ENCODE measurements at regions not wholly inside any gene's neighbourhood (a gene's known extent, or its start where the extent isn't known, plus 50 kb on each side); places are given as distances from the start of the nearest gene placed in this dataset.
"Not testable (repeated sequence)": the region's sequence is repeated elsewhere in the genome, so short reads cannot be mapped to it uniquely, and the experiment has no call there.

DNA sequence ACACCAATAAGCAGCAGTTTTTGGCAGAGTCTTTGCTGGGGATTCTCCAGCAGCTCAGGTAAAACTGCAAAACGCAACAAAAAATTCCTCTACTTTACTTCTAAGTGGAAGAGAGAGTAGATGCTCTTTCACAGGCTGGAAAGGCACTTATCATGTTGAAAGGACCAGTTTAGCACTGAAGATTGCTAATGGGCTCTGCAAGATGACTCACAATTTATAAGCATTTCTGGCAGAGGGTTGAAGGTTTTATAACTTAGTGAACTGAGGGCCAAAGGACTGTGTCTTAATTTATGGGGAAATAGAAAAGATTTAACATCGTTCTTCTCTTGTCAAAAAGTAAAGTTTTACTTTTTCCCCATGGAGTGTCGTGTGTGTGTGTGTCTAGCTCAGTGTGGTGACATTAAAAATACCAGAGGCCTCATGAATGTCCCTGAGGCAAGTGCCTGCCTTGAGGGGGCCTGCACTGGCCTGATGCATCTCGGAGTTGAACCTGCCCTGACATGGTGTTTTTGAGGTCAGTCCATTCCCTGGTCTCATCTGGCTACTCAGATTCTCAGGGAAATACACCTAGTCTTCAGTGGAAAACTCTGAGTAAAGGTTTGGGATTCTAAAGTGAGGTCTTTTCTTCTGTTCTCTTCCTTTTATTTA lies 1092.0 kb downstream of the NAALADL2 start:
- DNase-seq (ENCODE audit: low read depth) = no peak
- no peaks in the 10 kb centered on the region for H3K27me3 ChIP-seq (ENCODE audit: control insufficient read depth, insufficient read depth, low read length)
- TF ChIP-seq, protein P1, sequence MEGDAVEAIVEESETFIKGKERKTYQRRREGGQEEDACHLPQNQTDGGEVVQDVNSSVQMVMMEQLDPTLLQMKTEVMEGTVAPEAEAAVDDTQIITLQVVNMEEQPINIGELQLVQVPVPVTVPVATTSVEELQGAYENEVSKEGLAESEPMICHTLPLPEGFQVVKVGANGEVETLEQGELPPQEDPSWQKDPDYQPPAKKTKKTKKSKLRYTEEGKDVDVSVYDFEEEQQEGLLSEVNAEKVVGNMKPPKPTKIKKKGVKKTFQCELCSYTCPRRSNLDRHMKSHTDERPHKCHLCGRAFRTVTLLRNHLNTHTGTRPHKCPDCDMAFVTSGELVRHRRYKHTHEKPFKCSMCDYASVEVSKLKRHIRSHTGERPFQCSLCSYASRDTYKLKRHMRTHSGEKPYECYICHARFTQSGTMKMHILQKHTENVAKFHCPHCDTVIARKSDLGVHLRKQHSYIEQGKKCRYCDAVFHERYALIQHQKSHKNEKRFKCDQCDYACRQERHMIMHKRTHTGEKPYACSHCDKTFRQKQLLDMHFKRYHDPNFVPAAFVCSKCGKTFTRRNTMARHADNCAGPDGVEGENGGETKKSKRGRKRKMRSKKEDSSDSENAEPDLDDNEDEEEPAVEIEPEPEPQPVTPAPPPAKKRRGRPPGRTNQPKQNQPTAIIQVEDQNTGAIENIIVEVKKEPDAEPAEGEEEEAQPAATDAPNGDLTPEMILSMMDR (IDR thresholded peaks at IDR 0.05; ENCODE audit: insufficient read depth, low read length, poor library complexity, severe bottlenecking) = no peak
- no peak overlapping the region for H3K4me3 ChIP-seq (ENCODE audit: low read depth, low read length)
- H3K36me3 ChIP-seq (ENCODE audit: control insufficient read depth, insufficient read depth, low read length) = no peaks in the 10 kb centered on the region

DNA sequence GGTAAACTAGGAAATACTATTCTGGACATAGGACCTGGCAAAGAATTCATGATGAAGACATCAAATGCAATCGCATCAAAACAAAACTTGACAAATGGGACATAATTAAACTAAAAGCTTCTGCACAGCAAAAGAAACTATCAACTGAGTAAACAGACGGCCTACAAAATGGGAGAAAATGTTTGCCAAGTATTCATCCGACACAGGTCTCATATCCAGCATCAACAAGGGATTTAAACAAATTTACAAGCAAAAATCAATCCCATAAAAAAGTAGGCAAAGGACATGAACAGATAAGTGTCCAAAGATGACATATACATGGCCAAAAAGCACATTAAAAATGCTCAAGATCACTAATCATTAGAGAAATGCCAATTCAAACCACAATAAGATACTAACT lies 1088.9 kb downstream of the NAALADL2 start:
- Histone ChIP-seq H3K36me3 (ENCODE audit: control insufficient read depth, insufficient read depth, low read length) (no peaks in the 10 kb centered on the region), H3K27me3 (ENCODE audit: control insufficient read depth, insufficient read depth, low read length) (no peaks in the 10 kb centered on the region), H3K4me3 (ENCODE audit: low read depth, low read length) (no peak overlapping the region)
- no peak for DNase-seq (ENCODE audit: low read depth)
- TF ChIP-seq, protein P1 (IDR thresholded peaks at IDR 0.05; ENCODE audit: insufficient read depth, low read length, poor library complexity, severe bottlenecking) = no peak

DNA sequence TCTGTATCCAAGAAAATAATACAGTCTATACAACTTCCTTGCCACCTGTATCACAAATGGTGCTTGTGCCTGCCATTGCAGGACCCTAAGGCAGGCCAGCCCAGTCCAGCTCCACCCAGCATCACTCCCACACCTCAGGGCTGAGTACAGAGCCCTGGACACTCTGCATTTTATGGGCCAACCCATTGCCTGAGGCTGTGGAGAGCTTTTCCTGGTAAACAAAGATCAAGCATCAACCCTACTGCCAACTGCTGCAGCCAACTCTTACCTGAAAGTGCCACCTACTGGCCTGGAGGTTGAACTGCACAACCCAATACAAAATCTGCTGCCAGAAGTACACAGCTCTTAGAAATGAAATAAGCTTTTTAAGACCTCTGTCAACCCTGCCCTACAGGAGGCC lies 1082.2 kb downstream of the NAALADL2 start:
- Histone ChIP-seq H3K36me3 (ENCODE audit: control insufficient read depth, insufficient read depth, low read length) (no peaks in the 10 kb centered on the region), H3K27me3 (ENCODE audit: control insufficient read depth, insufficient read depth, low read length) (no peaks in the 10 kb centered on the region), H3K4me3 (ENCODE audit: low read depth, low read length) (no peak overlapping the region)
- no peak for DNase-seq (ENCODE audit: low read depth)
- TF ChIP-seq, protein P1 (IDR thresholded peaks at IDR 0.05; ENCODE audit: insufficient read depth, low read length, poor library complexity, severe bottlenecking) = peak; percentile 33

DNA sequence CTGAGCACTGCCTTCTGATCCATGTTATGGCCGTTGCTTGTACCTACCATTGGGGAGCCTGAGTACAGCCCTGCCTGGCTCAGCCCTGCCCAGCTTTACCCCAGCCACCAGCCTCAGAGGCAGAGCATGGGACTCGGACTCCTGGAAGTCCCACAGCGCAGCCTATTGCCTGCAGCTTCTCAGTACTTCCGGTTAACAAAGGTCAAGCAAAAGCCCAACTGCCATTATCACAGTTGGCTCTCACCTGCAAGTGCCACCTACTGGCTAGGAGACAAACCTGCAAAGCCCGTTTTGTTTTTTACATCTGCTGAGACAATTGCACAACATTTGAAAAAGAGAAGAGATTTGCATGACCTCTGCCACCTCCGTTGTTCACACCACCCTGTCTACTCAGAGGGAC lies 1081.7 kb downstream of the NAALADL2 start:
- TF ChIP-seq, protein P1 (IDR thresholded peaks at IDR 0.05; ENCODE audit: insufficient read depth, low read length, poor library complexity, severe bottlenecking) = peak; percentile 12
- H3K4me3 ChIP-seq (ENCODE audit: low read depth, low read length) = no peak overlapping the region
- no peak for DNase-seq (ENCODE audit: low read depth)
- no peaks in the 10 kb centered on the region for H3K36me3 ChIP-seq (ENCODE audit: control insufficient read depth, insufficient read depth, low read length)
- no peaks in the 10 kb centered on the region for H3K27me3 ChIP-seq (ENCODE audit: control insufficient read depth, insufficient read depth, low read length)

DNA sequence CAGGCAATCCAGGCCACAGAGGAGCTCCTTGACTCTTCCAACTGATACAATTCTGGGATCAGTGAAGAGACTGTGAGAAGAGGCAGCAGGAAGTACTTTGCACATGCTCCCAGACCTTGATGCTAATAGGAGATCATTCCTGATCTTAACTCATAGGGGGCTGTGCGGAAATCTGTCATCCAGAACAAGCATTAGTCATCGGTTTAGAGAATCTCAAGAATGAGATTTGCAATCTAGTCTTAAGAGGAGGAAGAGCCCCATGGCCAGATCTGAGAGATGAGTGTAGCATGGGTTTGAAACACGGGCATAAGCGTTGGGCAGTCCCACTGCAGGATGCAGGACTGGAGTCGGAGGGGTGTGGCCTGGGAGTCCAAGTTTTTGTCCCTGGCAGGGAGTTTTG lies 1081.1 kb downstream of the NAALADL2 start:
- Histone ChIP-seq H3K36me3 (ENCODE audit: control insufficient read depth, insufficient read depth, low read length) (no peaks in the 10 kb centered on the region), H3K4me3 (ENCODE audit: low read depth, low read length) (no peak overlapping the region), H3K27me3 (ENCODE audit: control insufficient read depth, insufficient read depth, low read length) (no peaks in the 10 kb centered on the region)
- TF ChIP-seq, protein P1 (IDR thresholded peaks at IDR 0.05; ENCODE audit: insufficient read depth, low read length, poor library complexity, severe bottlenecking) = no peak
- peak; percentile 21 for DNase-seq (ENCODE audit: low read depth)

DNA sequence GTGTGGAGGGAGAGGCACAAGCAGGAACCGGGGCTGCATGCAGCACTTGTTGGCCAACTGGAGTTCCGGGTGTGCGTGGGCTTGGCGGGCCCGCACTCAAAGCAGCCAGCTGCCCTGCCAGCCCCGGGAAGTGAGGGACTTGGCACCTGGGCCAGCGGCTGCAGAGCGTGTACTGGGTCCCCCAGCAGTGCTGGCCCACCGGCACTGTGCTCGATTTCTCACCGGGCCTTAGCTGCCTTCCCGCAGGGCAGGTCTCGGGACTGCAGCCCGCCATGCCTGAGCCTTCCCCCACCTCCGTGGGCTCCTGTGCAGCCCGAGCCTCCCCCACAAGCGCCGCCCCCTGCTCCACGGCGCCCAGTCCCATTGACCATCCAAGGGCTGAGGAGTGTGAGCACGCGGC lies 1078.2 kb downstream of the NAALADL2 start:
- DNase-seq (ENCODE audit: low read depth); H3K27me3 ChIP-seq (ENCODE audit: control insufficient read depth, insufficient read depth, low read length); H3K36me3 ChIP-seq (ENCODE audit: control insufficient read depth, insufficient read depth, low read length); H3K4me3 ChIP-seq (ENCODE audit: low read depth, low read length): not testable (repeated sequence)

Data from kidney epithelial cell (primary cell).